Mesendoderm (in vitro differentiated cells): ENCODE measurements at regions not wholly inside any gene's neighbourhood (a gene's known extent, or its start where the extent isn't known, plus 50 kb on each side); places are given as distances from the start of the nearest gene placed in this dataset.

ENCODE experiments used
- DNase-seq: peaks from one replicate; pipeline ENCODE4 v3.0.0; 2013
- H2AK5ac ChIP-seq: 2 replicates; pipeline ENCODE4 v1.6.1; 2013; ENCODE audit warnings: low read length, inconsistent platforms
- H2BK120ac ChIP-seq: 2 replicates; pipeline ENCODE4 v1.6.1; 2013; ENCODE audit warnings: low read depth, mild to moderate bottlenecking, low read length, moderate library complexity, mixed read lengths
- H2BK15ac ChIP-seq: replicated peaks from 2 replicates; pipeline ENCODE4 v1.6.1; 2013; ENCODE audit warnings: low read depth, mild to moderate bottlenecking, moderate library complexity
- H2BK5ac ChIP-seq: 2 replicates; pipeline ENCODE4 v1.6.1; 2013; ENCODE audit warnings: low read length, inconsistent platforms
- H3K18ac ChIP-seq: 2 replicates; pipeline ENCODE4 v1.6.1; 2013; ENCODE audit warnings: mild to moderate bottlenecking, low read length, mixed read lengths
- H3K23ac ChIP-seq: one replicate; pipeline ENCODE4 v1.6.1; 2013; ENCODE audit warnings: low read length
- H3K27ac ChIP-seq: 2 replicates; pipeline ENCODE4 v1.5.1; 2013; ENCODE audit warnings: low read depth, mild to moderate bottlenecking, inconsistent platforms, low read length, moderate library complexity
- H3K27me3 ChIP-seq: 2 replicates; pipeline ENCODE4 v1.6.1; 2013; ENCODE audit warnings: low read length, control low read depth, mild to moderate bottlenecking, inconsistent platforms; ENCODE audit not compliant: insufficient read depth, poor library complexity
- H3K36me3 ChIP-seq: 2 replicates; pipeline ENCODE4 v1.6.1; 2013; ENCODE audit warnings: low read length, inconsistent platforms; ENCODE audit not compliant: control insufficient read depth, insufficient read depth
- H3K4ac ChIP-seq: one replicate; pipeline ENCODE4 v1.6.1; 2013; ENCODE audit warnings: low read depth, mild to moderate bottlenecking, low read length, moderate library complexity
- H3K4me1 ChIP-seq: 2 replicates; pipeline ENCODE4 v1.6.1; 2013; ENCODE audit warnings: low read depth, low read length, inconsistent platforms; ENCODE audit not compliant: control insufficient read depth
- H3K4me2 ChIP-seq: 2 replicates; pipeline ENCODE4 v1.6.1; 2013; ENCODE audit warnings: low read length
- H3K4me3 ChIP-seq: 2 replicates; pipeline ENCODE4 v1.5.1; 2013; ENCODE audit warnings: mild to moderate bottlenecking, low read length
- H3K56ac ChIP-seq: one replicate; pipeline ENCODE4 v1.6.1; 2013; ENCODE audit warnings: low read length
- H3K79me1 ChIP-seq: 2 replicates; pipeline ENCODE4 v1.6.1; 2013; ENCODE audit warnings: low read length, inconsistent platforms
- H3K79me2 ChIP-seq: 2 replicates; pipeline ENCODE4 v1.6.1; 2013; ENCODE audit warnings: mild to moderate bottlenecking, low read length; ENCODE audit not compliant: control insufficient read depth, insufficient read depth
- H3K9ac ChIP-seq: 2 replicates; pipeline ENCODE4 v1.6.1; 2013; ENCODE audit warnings: low read length, inconsistent platforms
- H4K5ac ChIP-seq: one replicate; pipeline ENCODE4 v1.6.1; 2013; ENCODE audit warnings: low read length
- H4K8ac ChIP-seq: one replicate; pipeline ENCODE4 v1.6.1; 2013; ENCODE audit warnings: low read depth, mild to moderate bottlenecking, control low read depth, low read length, moderate library complexity
- WGBS: extraction: QIAGEN DNeasy Blood & Tissue Kit; methylation state at CpG from one replicate; pipeline ENCODE4 v1.1.7; 2013; ENCODE audit warnings: low lambda C conversion rate, missing lambda C conversion rate; ENCODE audit not compliant: insufficient coverage; ENCODE audit errors: extremely low coverage; 5-methylcytosine and 5-hydroxymethylcytosine counted together

DNA sequence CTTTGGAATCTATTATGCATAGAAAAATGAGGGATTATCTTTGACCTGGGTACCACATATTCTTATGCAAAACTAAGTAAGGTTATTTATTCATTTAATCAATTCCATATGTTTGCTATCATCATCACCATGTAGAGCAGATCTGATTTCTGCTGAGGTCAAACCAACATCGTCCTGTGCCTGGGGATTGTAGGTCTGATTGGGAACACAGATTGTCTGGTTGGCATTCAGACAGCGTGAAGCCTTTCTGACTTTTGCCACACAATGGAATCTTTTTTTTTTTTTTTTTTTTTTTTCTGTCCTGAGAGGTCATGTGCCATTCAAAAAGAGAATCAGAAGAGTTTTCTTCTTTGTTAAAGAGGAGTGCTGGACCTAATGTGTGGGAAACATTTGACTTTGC, 142.9 kb downstream of the RAB11FIP2 start:
- no CpG with 5 or more reads among the region's 2 CpGs for whole genome bisulfite sequencing
- Histone ChIP-seq H3K79me1 (no peaks in the 10 kb centered on the region), H3K4me3 (no peak overlapping the region), H3K9ac (no peak overlapping the region), H2BK5ac (no peak overlapping the region), H3K4ac (no peak overlapping the region), H3K56ac (no peak overlapping the region), H3K23ac (no peak overlapping the region), H3K79me2 (no peaks in the 10 kb centered on the region), H2AK5ac (no peak overlapping the region), H3K4me2 (no peak overlapping the region), H3K4me1 (no peaks in the 10 kb centered on the region), H3K27me3 (no peaks in the 10 kb centered on the region), H4K5ac (no peak overlapping the region), H3K27ac (no peak overlapping the region), H3K36me3 (no peaks in the 10 kb centered on the region), H2BK15ac (no peak overlapping the region), H3K18ac (no peak overlapping the region), H2BK120ac (no peak overlapping the region), H4K8ac (no peak overlapping the region)
- DNase-seq, result no peak

DNA sequence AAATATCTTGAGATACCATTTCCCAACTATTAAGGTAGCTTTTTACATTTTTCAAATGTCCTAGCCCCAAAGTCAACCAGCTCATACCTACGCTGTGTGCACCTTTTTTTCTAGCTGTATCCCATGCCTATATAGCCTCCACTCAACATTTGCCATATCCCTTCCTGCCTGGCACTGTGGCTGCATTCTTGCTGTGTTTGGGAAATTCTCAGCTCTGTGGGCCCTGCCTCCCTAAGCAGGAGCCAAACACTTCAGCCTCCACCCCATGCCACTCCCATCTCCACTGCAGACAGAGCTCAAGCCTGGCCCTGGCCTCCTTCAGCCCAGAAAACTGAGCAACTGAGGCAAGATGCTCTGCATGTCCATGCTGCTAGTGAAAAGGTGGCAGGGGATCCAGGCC, 141.3 kb downstream of the RAB11FIP2 start:
- no peak overlapping the region for H3K23ac ChIP-seq

DNA sequence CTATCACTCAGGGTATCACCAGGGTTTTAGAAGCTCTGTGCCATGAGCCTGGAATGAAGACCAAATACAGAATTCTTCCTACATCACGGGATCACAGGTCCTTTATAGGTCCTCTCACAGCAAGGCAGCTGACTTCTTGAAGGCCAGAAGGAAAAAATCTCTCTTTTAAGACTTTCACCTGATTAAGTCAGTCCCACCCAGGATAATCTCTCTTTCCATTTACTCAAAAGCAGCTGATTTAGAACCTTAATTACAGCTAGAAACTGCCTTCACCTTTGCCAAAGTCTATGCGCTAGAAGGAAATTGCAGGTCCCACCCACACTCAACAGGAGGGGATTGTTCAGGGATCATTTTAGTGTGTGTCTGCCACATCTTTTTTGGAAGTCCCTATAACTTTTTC, 135.1 kb downstream of the RAB11FIP2 start:
- Histone ChIP-seq H3K9ac (no peak overlapping the region), H3K79me1 (no peaks in the 10 kb centered on the region), H4K8ac (no peak overlapping the region), H3K27ac (no peak overlapping the region), H3K56ac (no peak overlapping the region), H2BK120ac (no peak overlapping the region), H3K23ac (no peak overlapping the region), H3K79me2 (no peaks in the 10 kb centered on the region), H2BK15ac (no peak overlapping the region), H3K36me3 (no peaks in the 10 kb centered on the region), H3K18ac (no peak overlapping the region), H3K4me3 (no peak overlapping the region), H3K4me1 (no peaks in the 10 kb centered on the region), H4K5ac (no peak overlapping the region), H3K4me2 (no peak overlapping the region), H3K27me3 (no peaks in the 10 kb centered on the region), H2BK5ac (no peak overlapping the region), H3K4ac (no peak overlapping the region), H2AK5ac (no peak overlapping the region)
- DNase-seq, result no peak
- no CpG with 5 or more reads among the region's 2 CpGs for WGBS

More for the DNA sequence above, 141.3 kb downstream of the RAB11FIP2 start:
- no peak overlapping the region for H2BK5ac ChIP-seq
- H3K27me3 ChIP-seq, result no peaks in the 10 kb centered on the region
- H3K79me1 ChIP-seq, result no peaks in the 10 kb centered on the region
- H2BK120ac ChIP-seq, result no peak overlapping the region
- no CpG with 5 or more reads among the region's 1 CpG for WGBS
- H3K79me2 ChIP-seq, result no peaks in the 10 kb centered on the region
- no peak overlapping the region for H3K4me3 ChIP-seq
- no peak overlapping the region for H3K27ac ChIP-seq
- H3K56ac ChIP-seq, result no peak overlapping the region
- DNase-seq, result no peak
- H4K8ac ChIP-seq, result no peak overlapping the region
- no peaks in the 10 kb centered on the region for H3K36me3 ChIP-seq
- H3K4ac ChIP-seq, result no peak overlapping the region
- H3K4me2 ChIP-seq, result no peak overlapping the region
- no peaks in the 10 kb centered on the region for H3K4me1 ChIP-seq
- H3K18ac ChIP-seq, result no peak overlapping the region
- no peak overlapping the region for H2AK5ac ChIP-seq
- H4K5ac ChIP-seq, result no peak overlapping the region
- no peak overlapping the region for H3K9ac ChIP-seq
- H2BK15ac ChIP-seq, result no peak overlapping the region

DNA sequence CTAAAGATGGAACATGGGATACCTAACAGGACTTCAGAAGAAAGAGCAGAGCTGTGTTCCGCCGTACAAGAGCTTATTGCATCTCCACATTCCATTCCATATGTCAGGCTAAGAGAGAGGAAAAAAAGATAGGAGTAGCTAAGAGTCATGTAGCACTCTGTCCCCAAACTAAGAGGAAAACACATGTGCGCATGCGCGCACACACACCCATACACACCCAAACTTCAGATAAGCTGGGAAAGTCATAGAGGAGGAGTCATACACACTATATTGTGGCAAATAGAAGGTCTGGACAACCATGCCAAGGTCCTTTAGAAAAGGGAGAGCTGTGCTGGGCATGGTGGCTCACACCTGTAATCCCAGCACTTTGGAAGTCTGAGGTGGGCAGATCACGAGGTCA, 132.4 kb downstream of the RAB11FIP2 start:
- no peaks in the 10 kb centered on the region for H3K79me1 ChIP-seq

DNA sequence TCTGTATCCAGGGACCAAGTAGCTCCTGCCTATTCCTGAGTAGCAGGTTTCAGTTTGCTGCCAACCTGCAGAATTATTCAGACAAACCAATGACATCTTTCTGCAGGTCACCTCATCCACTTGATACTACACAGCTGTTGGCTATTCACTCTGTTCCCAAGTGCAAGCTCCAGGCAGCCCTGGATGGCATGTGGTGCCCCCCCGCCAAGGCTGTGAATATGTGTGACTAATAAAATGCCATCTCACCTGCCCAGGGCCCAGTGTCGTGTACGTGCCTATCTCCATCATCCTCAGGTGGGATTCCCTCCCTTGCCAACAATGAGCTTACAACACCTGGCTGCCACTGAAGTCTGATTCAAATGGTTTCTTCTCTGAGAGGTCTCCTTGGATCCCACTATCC, 125.8 kb downstream of the RAB11FIP2 start:
- no peak overlapping the region for H2BK5ac ChIP-seq
- no peaks in the 10 kb centered on the region for H3K36me3 ChIP-seq
- H2BK120ac ChIP-seq, result no peak overlapping the region
- H3K4me2 ChIP-seq, result no peak overlapping the region
- no peak overlapping the region for H4K8ac ChIP-seq
- no peak overlapping the region for H2AK5ac ChIP-seq
- no peak overlapping the region for H3K4ac ChIP-seq
- no peak overlapping the region for H3K23ac ChIP-seq
- H3K9ac ChIP-seq, result no peak overlapping the region
- no peak for DNase-seq
- no peak overlapping the region for H3K18ac ChIP-seq
- H3K4me3 ChIP-seq, result no peak overlapping the region
- H2BK15ac ChIP-seq, result no peak overlapping the region
- H3K79me1 ChIP-seq, result no peaks in the 10 kb centered on the region
- H3K27me3 ChIP-seq, result no peaks in the 10 kb centered on the region
- H3K56ac ChIP-seq, result no peak overlapping the region
- H3K79me2 ChIP-seq, result no peaks in the 10 kb centered on the region
- no peaks in the 10 kb centered on the region for H3K4me1 ChIP-seq
- H4K5ac ChIP-seq, result no peak overlapping the region
- no CpG with 5 or more reads among the region's 3 CpGs for WGBS
- no peak overlapping the region for H3K27ac ChIP-seq

More for the DNA sequence above, 132.4 kb downstream of the RAB11FIP2 start:
- Histone ChIP-seq H2BK15ac (no peak overlapping the region), H2AK5ac (no peak overlapping the region), H3K18ac (no peak overlapping the region), H3K79me2 (no peaks in the 10 kb centered on the region), H3K23ac (no peak overlapping the region), H3K27me3 (no peaks in the 10 kb centered on the region), H3K9ac (no peak overlapping the region), H2BK5ac (no peak overlapping the region), H3K56ac (no peak overlapping the region), H3K4me2 (no peak overlapping the region), H4K5ac (no peak overlapping the region), H3K4ac (no peak overlapping the region), H3K36me3 (no peaks in the 10 kb centered on the region), H3K4me3 (no peak overlapping the region), H4K8ac (no peak overlapping the region), H2BK120ac (no peak overlapping the region), H3K27ac (no peak overlapping the region), H3K4me1 (no peaks in the 10 kb centered on the region)
- no peak for DNase-seq
- no CpG with 5 or more reads among the region's 6 CpGs for WGBS

DNA sequence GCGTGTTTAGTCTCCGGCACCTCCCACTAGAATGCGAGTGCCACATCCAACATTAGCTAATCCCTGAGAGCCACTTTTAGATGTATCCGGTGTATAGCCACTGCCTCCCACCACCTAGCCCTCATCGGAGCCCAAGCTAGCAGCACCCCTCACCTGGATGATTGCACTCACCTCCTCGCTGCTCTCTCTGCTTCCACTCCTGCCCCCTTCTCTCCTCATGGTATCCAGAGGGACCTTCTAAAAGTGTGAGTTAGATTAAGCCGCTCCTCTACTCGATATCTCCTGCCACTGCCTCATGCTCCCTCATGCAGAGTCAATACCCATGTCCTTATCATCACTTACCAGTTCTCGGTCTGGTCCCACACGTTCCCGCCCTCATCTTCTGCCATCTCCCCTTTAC, 125.3 kb downstream of the RAB11FIP2 start:
- DNase-seq, result no peak
- no peak overlapping the region for H2BK15ac ChIP-seq
- H4K5ac ChIP-seq, result no peak overlapping the region
- H3K23ac ChIP-seq, result no peak overlapping the region
- WGBS, result no CpG with 5 or more reads among the region's 11 CpGs
- no peak overlapping the region for H4K8ac ChIP-seq
- H3K4ac ChIP-seq, result no peak overlapping the region
- H3K36me3 ChIP-seq, result no peaks in the 10 kb centered on the region
- H3K79me2 ChIP-seq, result no peaks in the 10 kb centered on the region
- H3K27me3 ChIP-seq, result no peaks in the 10 kb centered on the region
- H3K18ac ChIP-seq, result no peak overlapping the region
- no peak overlapping the region for H2BK5ac ChIP-seq
- no peak overlapping the region for H3K9ac ChIP-seq
- H3K56ac ChIP-seq, result no peak overlapping the region
- no peak overlapping the region for H3K4me2 ChIP-seq
- H3K4me1 ChIP-seq, result no peaks in the 10 kb centered on the region
- no peak overlapping the region for H3K4me3 ChIP-seq
- H3K79me1 ChIP-seq, result no peaks in the 10 kb centered on the region
- H2AK5ac ChIP-seq, result no peak overlapping the region
- no peak overlapping the region for H3K27ac ChIP-seq
- H2BK120ac ChIP-seq, result no peak overlapping the region
